NCI-H2227 (cell line): ENCODE measurements at regions not wholly inside any gene's neighbourhood (a gene's known extent, or its start where the extent isn't known, plus 50 kb on each side); places are given as distances from the start of the nearest gene placed in this dataset.

Source experiments
- DNase-seq: peaks from one replicate; lab custom pipeline; 2025; ENCODE audit not compliant: unreplicated experiment; lab: John Stamatoyannopoulos, UW

DNA sequence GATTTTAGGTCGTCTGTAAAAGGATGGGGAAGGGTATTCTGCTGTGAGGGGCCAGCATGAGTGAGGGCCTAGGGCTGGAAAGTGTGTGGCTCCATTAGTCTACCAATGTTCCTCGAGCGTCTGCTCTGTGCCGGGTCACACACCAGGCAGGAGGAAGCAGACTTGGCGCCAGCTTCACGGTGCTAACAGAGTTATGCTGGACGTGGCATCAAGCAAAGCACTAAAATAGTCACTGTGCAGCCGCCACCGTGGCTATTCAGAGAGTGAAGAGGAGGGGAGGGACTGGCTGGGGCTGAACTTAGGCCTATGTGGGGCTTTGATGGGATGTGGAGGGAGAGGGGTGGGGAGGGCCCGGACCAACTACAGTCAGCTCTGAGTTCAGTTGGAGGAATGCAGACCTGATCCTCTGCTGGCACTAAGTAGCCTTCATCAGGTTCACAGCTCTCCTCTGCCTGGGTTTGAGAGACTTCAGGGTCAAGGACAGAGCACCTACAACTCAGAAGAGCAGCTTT, 83.9 kb upstream of the MSX1 start:
- no peak for DNase-seq

DNA sequence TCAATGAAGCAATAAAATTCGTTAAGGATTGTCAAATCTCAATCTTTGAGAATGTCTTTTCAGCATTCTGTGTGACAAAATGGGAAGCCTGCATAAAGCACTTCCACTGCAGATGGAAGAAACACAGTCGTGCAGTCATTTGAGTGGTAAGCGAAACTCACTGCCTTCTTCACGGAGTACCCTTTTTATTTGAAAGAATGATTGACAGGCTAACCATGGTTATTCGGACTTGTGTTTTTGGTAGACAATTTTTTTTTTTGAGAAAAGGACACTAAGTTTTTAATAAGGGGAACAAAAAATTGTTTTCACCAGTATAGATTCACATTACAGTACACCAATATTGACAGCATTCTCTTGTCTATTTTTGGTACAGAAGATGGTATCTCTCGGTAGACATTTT, 86.9 kb upstream of the MSX1 start:
- no peak for DNase-seq

DNA sequence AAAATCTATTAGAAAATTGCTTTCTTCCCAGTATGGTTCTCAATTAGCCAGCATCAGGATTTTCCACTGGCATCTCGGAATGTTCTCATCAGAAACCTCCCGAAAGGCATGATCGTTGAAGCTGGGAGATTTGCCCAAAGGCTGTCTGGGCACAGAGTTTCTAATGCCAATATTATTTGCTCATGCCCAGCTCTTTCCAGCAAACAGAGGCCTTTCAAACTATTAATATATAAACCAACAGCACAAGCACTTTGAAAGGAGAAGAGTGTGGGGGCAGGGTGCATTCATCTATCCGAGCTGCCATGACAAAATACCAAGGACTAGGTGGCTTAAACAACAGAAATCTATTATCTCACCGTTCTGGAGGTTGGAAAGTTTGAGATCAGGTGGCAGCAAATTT, 88.3 kb upstream of the MSX1 start:
- no peak for DNase-seq

DNA sequence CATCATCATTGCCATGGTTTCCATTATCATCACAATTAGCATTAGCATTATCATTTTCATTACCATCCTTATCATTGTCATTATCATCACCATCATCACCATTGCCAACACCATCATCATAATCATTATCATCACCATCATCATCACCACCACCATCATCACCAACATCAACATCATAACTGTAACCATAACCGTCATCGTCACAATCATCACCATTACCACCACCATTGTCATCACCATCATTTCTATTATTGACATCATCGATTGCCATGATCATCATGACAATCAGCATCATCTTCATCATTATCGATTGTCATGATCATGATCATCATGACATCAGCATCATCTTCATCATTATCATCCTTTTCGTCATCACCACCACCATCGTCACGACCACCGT, 88.9 kb upstream of the MSX1 start:
- DNase-seq, result no peak

DNA sequence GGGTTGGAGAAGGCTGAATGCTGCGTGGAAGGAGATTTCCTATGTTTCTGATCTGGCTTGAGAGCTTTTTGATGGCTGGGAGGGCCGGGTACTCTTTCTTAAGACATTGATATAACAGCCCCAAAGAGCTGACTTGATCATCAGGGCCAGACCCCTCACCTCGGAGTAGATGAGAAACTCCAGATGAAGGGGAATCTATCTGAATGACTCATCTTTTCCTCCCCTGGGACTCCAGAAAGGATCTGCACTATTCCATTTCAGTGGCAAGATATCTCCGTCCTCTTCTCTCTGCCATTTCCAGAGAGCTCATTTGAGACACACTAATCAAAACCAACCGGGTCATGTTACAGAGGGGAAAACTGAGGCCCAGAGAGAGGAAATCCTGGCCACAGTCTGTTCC, 92.9 kb upstream of the MSX1 start:
- DNase-seq, result no peak

DNA sequence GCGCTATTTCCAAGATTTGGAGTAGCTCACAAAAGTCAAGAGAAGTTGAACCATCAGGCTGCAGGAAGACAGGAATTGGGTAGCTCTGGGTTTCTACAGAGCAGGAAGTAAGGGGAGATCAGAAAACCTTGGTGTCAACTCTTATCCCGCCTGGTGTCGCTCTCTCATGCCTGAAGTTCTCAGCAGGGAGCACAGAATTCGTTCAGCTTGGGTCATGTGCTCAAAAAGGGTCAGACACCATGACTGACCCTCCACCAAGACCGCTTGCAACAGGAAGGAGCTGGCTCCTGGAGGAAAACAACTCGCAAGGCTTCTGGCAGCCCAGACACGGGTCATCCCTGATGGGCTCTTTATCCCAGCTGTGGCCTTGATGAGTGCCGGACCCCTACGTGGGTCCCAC, 93.7 kb upstream of the MSX1 start:
- no peak for DNase-seq

DNA sequence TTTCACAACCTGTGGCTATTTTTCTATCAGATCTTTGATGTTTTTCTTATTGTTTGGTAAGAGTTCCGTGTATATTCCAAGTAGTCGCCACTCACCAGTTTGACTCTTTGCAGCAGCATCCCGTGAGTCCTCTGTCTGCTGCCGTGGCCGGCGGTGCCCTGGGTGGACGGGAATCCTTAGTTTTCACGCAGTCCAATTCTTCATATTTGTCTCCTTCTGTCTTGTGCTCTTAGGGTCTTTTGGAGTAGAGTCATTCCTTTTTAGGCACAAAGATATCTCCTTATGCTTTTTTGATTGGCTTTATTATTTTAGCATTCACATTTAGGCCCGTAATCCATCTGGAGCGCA, 94.9 kb upstream of the MSX1 start:
- DNase-seq, result no peak

DNA sequence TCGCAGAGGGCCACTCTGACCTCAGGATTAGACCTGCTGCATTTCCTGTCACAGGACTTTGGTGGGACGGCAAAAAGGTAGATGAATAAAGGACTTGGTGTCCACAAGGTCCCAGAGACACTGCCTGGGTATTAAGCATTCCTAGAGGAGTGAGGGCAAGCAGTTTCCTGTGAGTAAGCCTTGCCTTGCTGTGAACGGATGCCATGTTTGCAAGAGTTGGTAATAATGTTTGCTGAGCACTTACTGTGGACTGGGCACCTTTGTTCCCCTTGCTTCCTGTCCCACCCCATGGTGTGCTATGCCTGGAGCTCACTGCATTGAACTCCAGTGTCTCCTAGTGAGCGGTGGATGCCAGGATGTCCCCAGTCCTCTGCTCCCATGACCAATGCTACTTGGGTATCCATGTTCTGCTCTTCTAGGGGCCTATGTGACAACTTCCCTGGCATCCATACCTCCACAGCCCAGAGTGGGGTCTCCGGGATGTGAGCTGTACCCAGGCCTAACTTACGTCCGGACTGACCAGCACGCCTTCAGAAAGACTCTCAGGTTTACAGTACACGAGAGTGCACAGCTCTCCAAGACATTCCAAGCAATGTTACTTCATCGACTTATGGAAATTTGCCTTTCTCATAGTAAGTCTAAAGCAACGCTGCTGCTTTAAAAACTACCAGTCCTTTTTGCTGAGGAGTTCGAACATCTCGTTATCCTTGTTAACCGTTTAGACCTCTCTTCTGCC, 95.5 kb upstream of the MSX1 start:
- no peak for DNase-seq

DNA sequence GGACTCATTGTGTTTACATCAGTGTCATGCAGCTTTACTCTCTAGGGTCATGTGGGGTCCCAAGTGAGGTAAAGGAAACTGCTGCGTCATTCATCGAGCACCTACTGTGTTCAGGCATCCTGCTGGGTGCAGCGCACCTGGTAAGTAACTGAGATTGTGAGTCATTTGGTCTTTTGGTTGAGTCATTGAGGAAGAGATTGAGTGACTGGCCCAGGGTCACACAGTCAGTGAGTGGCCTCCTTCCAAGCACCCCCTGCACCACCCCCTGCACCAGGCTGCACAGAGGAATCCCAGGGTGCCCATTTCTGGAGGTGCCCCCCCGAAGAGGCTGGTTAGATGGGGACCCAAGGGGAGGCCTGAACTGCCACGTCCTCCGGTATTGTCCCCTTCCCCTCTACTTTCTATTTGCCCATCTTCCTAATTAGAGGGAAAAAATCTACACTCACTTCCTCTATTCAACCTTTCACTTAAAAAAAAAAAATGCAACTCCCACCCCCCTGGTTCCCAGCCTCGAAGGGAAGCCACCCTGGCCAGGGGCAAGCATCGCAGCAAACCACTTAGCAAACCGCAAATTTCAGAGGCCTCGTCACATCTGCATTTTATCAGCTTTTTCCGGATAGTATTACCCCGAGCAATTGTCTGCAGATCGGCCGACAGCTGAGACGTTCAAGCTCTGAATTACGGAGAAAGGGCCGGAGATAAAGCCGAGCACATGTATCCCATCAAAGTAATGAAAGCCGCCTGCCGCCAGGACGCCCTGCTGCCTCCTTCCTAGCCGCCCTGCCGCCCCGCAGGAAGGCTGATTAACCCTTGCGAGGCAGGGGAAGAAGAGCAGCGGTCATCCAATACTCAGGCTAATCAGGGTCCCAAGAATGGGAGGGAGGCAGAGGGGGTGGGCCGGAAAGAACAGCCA, 96.3 kb upstream of the MSX1 start:
- no peak for DNase-seq

DNA sequence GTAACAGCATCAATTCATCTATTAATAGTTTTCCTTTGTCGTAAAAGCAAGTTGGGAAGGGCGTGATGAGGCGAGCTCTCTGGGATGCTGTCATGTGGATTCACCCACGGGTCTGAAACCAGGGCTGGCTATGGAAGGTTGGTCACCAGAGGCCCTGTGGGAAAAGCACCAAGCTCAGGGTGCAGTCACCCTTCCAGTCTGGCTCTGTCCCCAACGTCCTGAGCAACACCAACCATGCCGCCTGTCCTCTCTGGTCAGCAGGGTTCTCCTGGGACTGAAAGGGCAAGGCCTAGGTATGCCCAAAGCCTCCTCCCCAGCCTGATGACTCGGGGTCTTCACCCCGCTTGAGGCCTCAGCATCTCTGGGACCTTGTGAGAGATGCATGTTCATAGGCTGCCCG, 97.2 kb upstream of the MSX1 start:
- DNase-seq, result no peak

DNA sequence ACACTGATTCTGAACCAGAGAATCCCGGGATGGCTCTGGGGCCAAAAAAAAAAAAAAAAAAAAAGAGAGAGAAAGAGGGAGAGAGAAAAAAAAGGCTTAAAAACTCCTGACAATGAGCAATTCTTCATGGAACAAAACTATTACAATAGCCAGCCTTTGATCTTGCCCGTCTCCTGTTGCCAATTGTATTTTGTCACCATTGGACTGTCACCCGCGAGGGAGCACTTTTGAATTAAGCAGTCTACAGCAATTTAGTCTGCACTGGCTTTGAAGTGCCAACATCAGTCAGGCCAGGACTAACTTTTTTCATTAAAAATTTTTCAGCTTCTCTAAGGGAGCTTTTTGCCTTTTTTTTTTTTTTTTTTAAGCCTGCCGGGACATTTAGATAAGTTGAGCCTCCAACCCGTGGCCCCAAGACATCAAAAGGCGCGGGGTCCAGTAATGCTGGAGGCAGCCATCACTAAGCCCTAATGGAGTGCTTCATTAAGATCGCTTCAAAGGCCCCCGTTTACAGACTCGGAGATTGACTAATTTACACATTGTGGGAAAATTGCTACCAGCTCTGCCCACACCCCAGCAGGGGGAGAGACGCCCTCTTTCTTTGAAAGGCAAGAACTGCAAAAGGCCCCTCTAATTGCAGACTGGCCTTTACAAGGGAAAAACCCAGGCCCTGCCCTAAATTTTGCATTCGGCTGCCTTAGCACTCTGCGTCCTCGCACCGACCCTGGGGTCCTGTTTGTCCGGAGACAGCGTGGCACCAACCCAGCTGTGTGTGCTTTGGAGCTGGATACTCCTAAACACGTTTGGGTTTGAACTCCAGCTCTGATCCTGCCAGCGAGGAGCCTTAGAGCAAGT, 98.1 kb upstream of the MSX1 start:
- DNase-seq, result peak; percentile 56

DNA sequence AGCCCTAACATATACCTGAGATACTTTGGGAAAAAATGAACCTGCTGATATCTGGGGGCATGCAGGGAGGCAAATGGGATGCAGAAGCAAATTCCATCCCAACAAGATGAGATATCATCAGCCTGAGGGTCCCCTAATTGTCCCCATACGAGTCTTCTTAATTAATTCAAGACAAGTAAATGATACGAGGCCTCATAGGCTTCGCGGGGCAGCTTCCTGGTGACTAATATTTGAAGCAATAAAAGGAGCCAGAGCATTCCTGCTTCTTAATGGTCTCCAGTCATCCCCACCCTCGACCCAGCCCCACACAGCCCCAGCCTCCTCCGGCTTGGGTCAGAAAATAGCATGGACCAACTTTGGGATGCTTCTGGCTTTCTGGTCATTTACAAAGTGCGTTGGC, 99.6 kb upstream of the MSX1 start:
- DNase-seq, result no peak

DNA sequence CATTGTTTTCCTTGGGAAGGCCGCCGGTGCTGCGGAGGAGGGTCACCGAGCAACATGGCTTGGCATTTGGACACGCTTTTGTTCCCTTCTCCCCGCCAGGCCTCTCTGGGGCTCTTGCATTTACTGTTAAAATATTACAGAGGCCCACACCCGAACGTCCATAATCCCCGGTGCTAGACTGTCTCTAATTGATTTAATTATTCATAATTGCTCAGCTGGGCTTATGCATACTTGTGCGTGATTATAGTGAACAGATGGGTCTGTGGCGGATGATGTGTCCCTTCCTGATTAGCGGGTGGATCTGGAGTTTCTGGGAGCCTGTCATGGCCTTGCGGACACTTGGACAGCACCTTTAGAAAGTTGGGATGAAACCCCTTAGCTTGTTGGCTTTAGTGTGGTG, 100.2 kb upstream of the MSX1 start:
- no peak for DNase-seq

DNA sequence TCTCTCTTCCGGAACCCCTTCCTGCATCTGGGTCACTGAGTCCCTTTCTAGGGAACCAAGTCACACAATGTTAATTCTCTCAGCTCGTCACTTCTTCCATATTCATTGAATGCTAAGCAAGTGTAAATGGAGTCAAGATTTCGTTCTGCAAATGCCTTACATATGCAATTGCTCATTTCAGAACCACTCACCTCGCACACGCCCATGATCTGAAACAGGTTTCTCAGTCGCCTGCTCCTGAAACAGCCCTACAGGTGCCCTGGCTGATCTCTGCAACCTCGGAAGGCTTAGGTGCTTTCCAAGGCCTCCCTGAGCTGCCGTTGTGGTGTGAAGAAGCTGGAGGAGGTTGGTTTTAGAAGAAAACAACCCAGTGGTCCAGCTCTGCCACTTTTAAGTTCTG, 100.8 kb upstream of the MSX1 start:
- no peak for DNase-seq

DNA sequence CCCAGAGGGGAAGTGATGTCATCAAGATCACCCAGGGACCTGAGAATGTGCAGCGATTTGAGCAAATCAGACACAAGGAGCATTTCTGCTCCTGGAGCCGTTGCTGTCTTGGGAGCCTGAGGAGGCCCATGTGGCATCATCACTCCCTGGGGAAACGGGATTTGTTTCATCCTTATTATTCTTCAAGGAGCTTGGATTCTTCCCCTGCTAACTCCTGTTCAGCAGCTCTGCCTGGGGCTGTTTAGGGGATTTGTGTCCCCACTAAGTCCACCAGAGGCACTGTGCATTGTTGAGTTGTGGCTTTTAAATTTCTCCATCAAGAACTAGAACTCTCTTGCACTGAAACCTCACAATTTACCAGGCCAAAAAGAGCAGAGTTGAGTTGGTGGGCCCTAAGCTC, 104.2 kb upstream of the MSX1 start:
- no peak for DNase-seq

DNA sequence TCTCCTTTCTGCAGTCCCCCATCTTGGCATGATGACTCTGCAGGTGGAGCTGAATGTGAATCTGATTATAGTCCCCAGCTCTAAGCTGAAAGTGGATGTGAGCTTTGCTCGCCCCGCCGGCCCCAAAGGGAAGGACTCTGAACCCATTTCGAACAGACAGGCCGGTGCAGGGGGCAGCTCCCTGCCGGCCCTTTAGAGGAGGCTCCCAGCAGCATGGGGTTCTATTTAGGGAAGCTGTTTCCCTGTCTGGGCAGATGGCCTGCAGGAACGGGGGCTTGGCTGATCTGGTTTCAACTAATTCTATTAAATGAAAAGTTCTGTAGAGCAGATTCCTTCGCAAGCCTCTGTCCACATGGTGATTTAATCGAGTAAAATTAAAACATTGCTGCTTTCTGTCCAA, 104.8 kb upstream of the MSX1 start:
- no peak for DNase-seq

DNA sequence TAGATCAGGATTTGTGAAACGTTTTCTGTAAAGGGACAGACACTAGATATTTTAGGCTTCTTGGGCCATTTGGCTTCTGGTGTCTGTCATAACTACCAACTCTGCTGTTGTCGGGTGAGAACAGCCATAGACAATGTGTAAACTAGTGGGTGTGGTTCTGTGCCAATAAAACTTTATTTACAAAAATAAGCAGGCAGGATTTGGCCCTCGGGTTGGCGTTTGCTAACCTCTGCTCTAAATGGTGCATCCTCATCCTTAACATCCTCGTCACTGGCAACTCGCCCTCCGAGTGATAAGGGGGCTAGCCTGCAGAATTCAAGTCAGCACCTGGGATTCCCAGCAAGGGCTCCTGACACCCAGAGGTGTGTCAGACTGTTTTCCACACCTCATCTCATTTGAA, 105.8 kb upstream of the MSX1 start:
- no peak for DNase-seq

DNA sequence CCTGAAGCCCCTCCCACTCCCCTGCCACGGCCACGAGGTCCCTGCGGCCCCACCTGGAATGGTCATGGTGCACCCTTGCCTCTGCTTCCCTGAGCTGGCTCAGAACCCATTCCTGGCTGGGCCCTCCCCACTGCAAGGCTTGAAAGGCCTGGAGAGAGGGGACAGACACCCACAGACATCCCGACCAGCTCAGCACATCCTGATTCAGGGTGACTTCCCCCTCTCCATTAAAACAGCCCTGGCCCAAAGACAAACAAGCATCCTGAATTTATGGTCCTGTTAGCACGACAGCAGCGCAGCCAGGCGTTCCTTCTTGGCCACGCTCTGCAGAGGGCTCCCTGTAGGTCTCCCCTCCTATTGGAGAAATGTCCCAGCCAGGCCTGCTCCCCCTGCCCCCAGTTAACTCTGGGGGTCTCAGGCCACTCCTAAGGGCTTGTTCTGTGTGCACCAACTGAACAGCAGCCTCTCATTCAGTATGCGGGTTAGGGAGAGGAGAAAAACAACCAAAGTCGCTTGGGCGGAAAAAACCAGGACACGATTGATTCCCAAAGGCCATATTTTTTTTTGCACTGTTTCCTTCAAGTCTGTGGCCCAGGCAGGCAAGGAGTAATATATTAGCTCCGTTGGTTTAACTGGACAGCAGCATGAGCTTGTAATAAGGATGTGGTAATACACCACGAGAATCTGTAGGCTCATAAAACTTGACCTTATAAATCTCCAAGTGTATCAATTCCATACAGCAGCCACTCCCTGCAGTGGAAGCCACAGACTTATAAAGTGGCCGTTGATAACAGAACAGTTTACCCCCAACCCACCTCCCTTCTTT, 106.7 kb upstream of the MSX1 start:
- no peak for DNase-seq

DNA sequence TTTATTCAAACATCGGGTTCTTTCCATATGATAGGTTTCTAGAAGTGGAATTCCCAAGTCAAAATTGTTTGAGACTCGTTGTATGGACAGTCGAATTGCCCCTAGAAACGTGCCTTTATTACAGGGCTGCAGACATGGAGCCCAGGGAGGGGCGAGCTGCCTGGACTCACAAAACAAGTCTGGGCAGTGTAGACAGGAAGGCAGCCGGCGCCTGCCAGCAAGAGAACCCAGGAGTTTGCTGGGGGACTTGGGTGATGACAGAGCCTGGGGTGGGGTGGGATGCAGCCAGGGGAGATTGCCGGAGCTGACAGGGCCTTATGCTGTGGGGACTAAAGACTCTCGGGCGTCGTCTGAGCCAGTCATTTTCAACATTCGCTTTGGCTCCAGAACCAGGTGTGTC, 107.4 kb upstream of the MSX1 start:
- no peak for DNase-seq

DNA sequence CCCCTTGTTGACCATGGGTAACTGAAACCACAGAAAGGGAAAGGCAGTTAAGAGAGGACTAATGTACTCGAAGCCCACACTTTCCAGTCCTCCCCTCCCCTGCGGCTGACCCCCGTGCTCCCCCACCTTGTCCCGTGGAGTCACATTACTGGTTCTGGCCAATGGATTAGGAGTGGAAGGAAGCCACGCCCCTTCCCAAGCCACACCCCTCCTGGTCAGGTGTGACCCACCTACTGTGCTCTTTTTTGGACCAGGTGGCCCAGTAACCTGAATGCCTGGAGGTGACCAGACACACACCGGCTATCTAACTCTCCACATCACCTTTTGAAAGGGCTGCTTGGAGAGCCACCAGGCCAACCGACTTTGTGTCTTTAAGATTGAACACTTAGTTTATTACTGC, 109.3 kb upstream of the MSX1 start:
- DNase-seq, result no peak

DNA sequence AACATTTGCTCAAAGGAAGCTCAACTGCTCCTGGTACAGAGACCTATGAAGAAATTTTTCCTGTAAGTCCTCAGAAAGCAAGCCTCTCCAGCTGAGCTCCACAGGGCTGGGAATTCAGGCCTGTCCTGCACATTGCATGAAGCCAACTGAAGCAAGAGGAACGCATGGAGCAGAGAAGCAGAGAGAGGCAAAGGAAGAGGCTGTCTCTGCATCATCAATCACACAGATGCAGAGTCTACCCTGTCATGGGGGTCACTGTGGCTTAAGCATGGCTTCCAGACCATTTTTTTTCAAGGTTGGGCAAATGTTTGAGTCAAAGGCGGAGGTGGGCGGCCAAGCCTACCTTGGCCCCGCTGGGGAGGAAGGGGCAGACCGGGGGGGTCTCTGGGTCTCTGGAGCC, 110.3 kb upstream of the MSX1 start:
- no peak for DNase-seq
